GM19025 (cell line): ENCODE measurements at regions not wholly inside any gene's neighbourhood (a gene's known extent, or its start where the extent isn't known, plus 50 kb on each side); places are given as distances from the start of the nearest gene placed in this dataset.

Experiments used
- ATAC-seq: cut with Tn5 transposase; IDR thresholded peaks from one replicate; pipeline ENCODE4 v1.9.1; 2021; ENCODE audit warnings: mild to moderate bottlenecking, low read depth, moderate library complexity; ENCODE audit not compliant: unreplicated experiment

GRCh38 chr2:5984273-5984655 is 292.1 kb downstream of the SOX11 start:
- ATAC-seq: no peak

- no peak for ATAC-seq
Observed at GRCh38 chr2:5984946-5985345, 292.8 kb downstream of the SOX11 start.

GRCh38 chr2:5985536-5986385 is 293.6 kb downstream of the SOX11 start:
- no peak for ATAC-seq

GRCh38 chr2:5986801-5987787 is 294.9 kb downstream of the SOX11 start:
- no peak for ATAC-seq

GRCh38 chr2:5988120-5988519 is 295.9 kb downstream of the SOX11 start:
- ATAC-seq: no peak

- no peak for ATAC-seq
Observed at GRCh38 chr2:5990086-5990485, 297.9 kb downstream of the SOX11 start.

- ATAC-seq: no peak
Observed at GRCh38 chr2:5991305-5991968, 299.3 kb downstream of the SOX11 start.

GRCh38 chr2:5995832-5996231 is 303.6 kb downstream of the SOX11 start:
- ATAC-seq: no peak

GRCh38 chr2:6008186-6008585 is 316.0 kb downstream of the SOX11 start:
- ATAC-seq: no peak

- no peak for ATAC-seq
Observed at GRCh38 chr2:6008726-6009125, 316.5 kb downstream of the SOX11 start.

GRCh38 chr2:6010163-6010562 is 318.0 kb downstream of the SOX11 start:
- ATAC-seq: no peak

GRCh38 chr2:6011921-6012320 is 319.7 kb downstream of the SOX11 start:
- ATAC-seq: no peak

GRCh38 chr2:6017736-6018286 is 325.6 kb downstream of the SOX11 start:
- ATAC-seq: no peak

- no peak for ATAC-seq
Observed at GRCh38 chr2:6024229-6024628, 332.0 kb downstream of the SOX11 start.

GRCh38 chr2:6024784-6025183 is 332.6 kb downstream of the SOX11 start:
- no peak for ATAC-seq

- no peak for ATAC-seq
Observed at GRCh38 chr2:6025391-6025790, 333.2 kb downstream of the SOX11 start.

- no peak for ATAC-seq
Observed at GRCh38 chr2:6027066-6027465, 334.9 kb downstream of the SOX11 start.

GRCh38 chr2:6031200-6031867 is 339.1 kb downstream of the SOX11 start:
- no peak for ATAC-seq

GRCh38 chr2:6036211-6036610 is 344.0 kb downstream of the SOX11 start:
- no peak for ATAC-seq

- no peak for ATAC-seq
Observed at GRCh38 chr2:6043238-6043637, 351.1 kb downstream of the SOX11 start.
